CD14-positive monocyte (primary cell): ENCODE measurements at regions not wholly inside any gene's neighbourhood (a gene's known extent, or its start where the extent isn't known, plus 50 kb on each side); places are given as distances from the start of the nearest gene placed in this dataset.
"Not testable (repeated sequence)": the region's sequence is repeated elsewhere in the genome, so short reads cannot be mapped to it uniquely, and the experiment has no call there.

Source experiments
- DNase-seq, 3 donors: peaks; one replicate each; pipeline ENCODE4 v3.0.0-alpha.2; 2011 to 2022
- H2AFZ ChIP-seq: 2 replicates; pipeline ENCODE4 v1.6.0; 2012; ENCODE audit warnings: mild to moderate bottlenecking, low read depth, low read length, inconsistent platforms; ENCODE audit not compliant: insufficient read depth, poor library complexity, severe bottlenecking
- H3K27ac ChIP-seq, 2 donors: 1 replicate in 1 of 2; 2 replicates in 1 of 2; pipeline ENCODE4 v1.5.1; 2012 to 2013; ENCODE audit warnings: low read length in 2 of 2, control low read depth in 1 of 2, inconsistent platforms in 1 of 2, low read depth in 1 of 2, mild to moderate bottlenecking in 1 of 2
- H3K27me3 ChIP-seq, 2 donors: one replicate each; pipeline versions ENCODE4 v1.6.0 to v1.6.1; 2011 to 2013; ENCODE audit warnings: low read length in 2 of 2; ENCODE audit not compliant: control insufficient read depth in 2 of 2, insufficient read depth in 2 of 2
- H3K36me3 ChIP-seq, 2 donors: replicated peaks in 1 of 2; 1 replicate in 1 of 2; 2 replicates in 1 of 2; pipeline versions ENCODE4 v1.5.1 to v1.6.1; 2012 to 2013; ENCODE audit warnings: low read length in 2 of 2, control low read depth in 1 of 2, inconsistent platforms in 1 of 2, mild to moderate bottlenecking in 1 of 2; ENCODE audit not compliant: insufficient read depth in 2 of 2, control insufficient read depth in 1 of 2
- H3K4me1 ChIP-seq, 2 donors: 1 replicate in 1 of 2; 2 replicates in 1 of 2; pipeline versions ENCODE4 v1.5.1 to v1.6.1; 2012 to 2013; ENCODE audit warnings: low read length in 2 of 2, control low read depth in 1 of 2, inconsistent platforms in 1 of 2, mild to moderate bottlenecking in 1 of 2, moderate library complexity in 1 of 2; ENCODE audit not compliant: insufficient read depth in 2 of 2, control insufficient read depth in 1 of 2
- H3K4me2 ChIP-seq: replicated peaks from 2 replicates; pipeline ENCODE3; 2012; ENCODE audit warnings: low read length, moderate library complexity, mild to moderate bottlenecking; ENCODE audit not compliant: poor library complexity, severe bottlenecking; ENCODE audit errors: extremely low read depth
- H3K4me3 ChIP-seq, 3 experiments: fragments of 200-600 bp in 1 of 3; sonication (generic) in 1 of 3; replicated peaks in 1 of 3; 1 replicate in 2 of 3; 2 replicates in 1 of 3; pipeline ENCODE4 v1.5.1; 2011 to 2013; ENCODE audit warnings: low read length in 3 of 3, mild to moderate bottlenecking in 3 of 3, control low read depth in 2 of 3, low read depth in 2 of 3, inconsistent platforms in 1 of 3, moderate library complexity in 1 of 3
- H3K79me2 ChIP-seq: 2 replicates; pipeline ENCODE4 v1.6.0; 2012; ENCODE audit warnings: mild to moderate bottlenecking, control low read depth, inconsistent platforms, low read length, moderate library complexity; ENCODE audit not compliant: insufficient read depth
- H3K9ac ChIP-seq: 2 replicates; pipeline ENCODE4 v1.6.0; 2017; ENCODE audit warnings: low read length, mild to moderate bottlenecking; ENCODE audit not compliant: insufficient read depth, poor library complexity, severe bottlenecking
- H3K9me3 ChIP-seq, 2 donors: replicated peaks in 1 of 2; 1 replicate in 1 of 2; 2 replicates in 1 of 2; pipeline versions ENCODE4 v1.5.1 to v1.6.1; 2012 to 2013; ENCODE audit warnings: low read length in 2 of 2, control low read depth in 1 of 2; ENCODE audit not compliant: control insufficient read depth in 1 of 2, insufficient read depth in 1 of 2
- H4K20me1 ChIP-seq: 2 replicates; pipeline ENCODE4 v1.6.0; 2012; ENCODE audit warnings: mild to moderate bottlenecking, low read length, control low read depth, moderate library complexity; ENCODE audit not compliant: insufficient read depth
- H3K27ac Mint-ChIP-seq, 7 donors: one replicate each; pipeline ENCODE4 v1.8.0; 2020; ENCODE audit warnings: mild to moderate bottlenecking in 7 of 7, mixed read lengths in 7 of 7, moderate library complexity in 6 of 7, inconsistent platforms in 2 of 7
- H3K27me3 Mint-ChIP-seq, 3 donors: one replicate each; pipeline ENCODE4 v1.8.0; 2021 to 2022; ENCODE audit warnings: low read depth in 3 of 3, mild to moderate bottlenecking in 3 of 3, mixed read lengths in 3 of 3, moderate library complexity in 3 of 3, inconsistent platforms in 1 of 3
- H3K36me3 Mint-ChIP-seq, 2 donors: one replicate each; pipeline ENCODE4 v1.8.0; 2020; ENCODE audit warnings: mixed read lengths in 2 of 2, inconsistent platforms in 1 of 2, mild to moderate bottlenecking in 1 of 2
- H3K4me1 Mint-ChIP-seq: one replicate; pipeline ENCODE4 v1.8.0; 2020; ENCODE audit warnings: mild to moderate bottlenecking, mixed read lengths
- H3K4me3 Mint-ChIP-seq, 2 donors: one replicate each; pipeline ENCODE4 v1.8.0; 2020; ENCODE audit warnings: mild to moderate bottlenecking in 2 of 2, mixed read lengths in 2 of 2, moderate library complexity in 1 of 2
- H3K9me3 Mint-ChIP-seq, 7 donors: one replicate each; pipeline ENCODE4 v1.8.0; 2020 to 2022; ENCODE audit warnings: mixed read lengths in 7 of 7, mild to moderate bottlenecking in 6 of 7, moderate library complexity in 6 of 7, inconsistent platforms in 2 of 7
- CTCF ChIP-seq: fragments of 200-600 bp; IDR thresholded peaks from one replicate; pipeline ENCODE4 v1.8.0; 2022; ENCODE audit warnings: antibody characterized with exemption, mild to moderate bottlenecking
- WGBS: methylation state at CpG from one replicate; pipeline ENCODE4 v1.1.5; 2013; ENCODE audit warnings: missing lambda C conversion rate; ENCODE audit not compliant: insufficient coverage; 5-methylcytosine and 5-hydroxymethylcytosine counted together
- intact Hi-C, 2 donors: fragments of 100-400 bp; cut with micrococcal nuclease; formaldehyde crosslinking; loops; one replicate each; pipeline versions ENCODE4 v1.15.0 to v1.15.1; 2023

- Mint-ChIP-seq H3K4me1 (no peaks in the 10 kb centered on the region), H3K27me3 (no peaks in the 10 kb centered on the region), H3K36me3 (no peaks in the 10 kb centered on the region), H3K4me3 (no peak overlapping the region), H3K27ac (no peak overlapping the region), H3K9me3 (peaks cover 0 to 8% (median 0%) of the 10 kb centered on the region in 7 donors)
- Histone ChIP-seq H3K4me3 (no peak overlapping the region), H3K79me2 (no peaks in the 10 kb centered on the region), H3K27me3 (no peaks in the 10 kb centered on the region), H3K4me2 (no peak overlapping the region), H2AFZ (no peak overlapping the region), H4K20me1 (no peaks in the 10 kb centered on the region), H3K9me3 (peaks cover 10 to 11% of the 10 kb centered on the region in 2 donors), H3K9ac (no peak overlapping the region), H3K36me3 (no peaks in the 10 kb centered on the region), H3K4me1 (no peaks in the 10 kb centered on the region), H3K27ac (no peak overlapping the region)
- DNase-seq: no peak
- no peak for TF ChIP-seq CTCF
- intact Hi-C loops: no loop called here
Measured at GRCh38 chr5:24167806-24168205, 477.0 kb downstream of the CDH10 start.

DNA sequence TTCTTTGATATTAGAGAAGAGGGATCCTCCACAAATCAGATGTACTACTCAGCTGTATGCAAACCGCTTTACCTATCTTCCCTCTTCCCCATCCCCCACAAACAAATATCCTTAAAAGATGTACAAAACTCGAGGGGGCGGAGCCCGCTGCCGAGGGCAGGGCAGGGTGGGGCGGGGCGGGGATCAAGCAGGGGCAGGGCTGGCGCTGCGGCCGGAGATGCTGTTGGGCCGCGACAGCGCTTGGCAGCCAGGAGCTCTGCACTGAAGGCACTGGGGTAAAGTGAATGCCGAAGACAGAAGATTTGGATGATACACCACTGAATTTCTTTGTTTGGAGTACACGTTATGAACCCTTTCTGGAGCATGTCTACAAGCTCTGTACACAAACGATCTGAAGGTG, 474.8 kb downstream of the CDH10 start:
- no peaks in the 10 kb centered on the region for H3K79me2 ChIP-seq
- 93% methylated on average over 12 of the region's 16 CpGs for WGBS
- no peak overlapping the region for H3K4me2 ChIP-seq
- H3K9me3 ChIP-seq: peaks cover 10 to 11% of the 10 kb centered on the region in 2 donors
- no peak for TF ChIP-seq CTCF
- no peaks in the 10 kb centered on the region for H3K27me3 ChIP-seq
- DNase-seq: no peak
- Mint-ChIP-seq H3K4me3 (no peak overlapping the region), H3K9me3 (peaks cover 0 to 8% (median 0%) of the 10 kb centered on the region in 7 donors), H3K36me3 (no peaks in the 10 kb centered on the region), H3K4me1 (no peaks in the 10 kb centered on the region), H3K27ac (no peak overlapping the region), H3K27me3 (no peaks in the 10 kb centered on the region)
- H3K36me3 ChIP-seq: no peaks in the 10 kb centered on the region
- H3K4me3 ChIP-seq: no peak overlapping the region
- H2AFZ ChIP-seq: no peak overlapping the region
- H4K20me1 ChIP-seq: no peaks in the 10 kb centered on the region
- no peak overlapping the region for H3K27ac ChIP-seq
- intact Hi-C loops: no loop called here
- H3K4me1 ChIP-seq: no peaks in the 10 kb centered on the region
- H3K9ac ChIP-seq: no peak overlapping the region

GRCh38 chr5:24170930-24171329, 473.8 kb downstream of the CDH10 start:
- H2AFZ ChIP-seq, H3K27ac Mint-ChIP-seq, H3K9ac ChIP-seq, H3K36me3 ChIP-seq, H4K20me1 ChIP-seq, H3K36me3 Mint-ChIP-seq, H3K27me3 Mint-ChIP-seq, H3K4me3 Mint-ChIP-seq, H3K4me3 ChIP-seq, H3K4me1 ChIP-seq, H3K4me1 Mint-ChIP-seq, H3K9me3 Mint-ChIP-seq, H3K27ac ChIP-seq, H3K27me3 ChIP-seq, intact Hi-C loops, DNase-seq, H3K79me2 ChIP-seq, H3K4me2 ChIP-seq: not testable (repeated sequence)
- H3K9me3 ChIP-seq: peaks cover 10 to 11% of the 10 kb centered on the region in 2 donors
- WGBS: 100% methylated on average over 1 of the region's 2 CpGs
